Activated CD8-positive, alpha-beta T cell treated with anti-CD3 and anti-CD28 coated beads for 36 hours (primary cell): ENCODE measurements at regions not wholly inside any gene's neighbourhood (a gene's known extent, or its start where the extent isn't known, plus 50 kb on each side); places are given as distances from the start of the nearest gene placed in this dataset.

Source experiments
- ATAC-seq: fragments of 200-7000 bp; cut with Tn5 transposase; one replicate; pipeline ENCODE4 v1.10.0; 2021; ENCODE audit warnings: mild to moderate bottlenecking, moderate library complexity
- CTCF ChIA-PET: fragments of 350-600 bp; sonication (Branson Sonifier 250); formaldehyde crosslinking; loops from one replicate; lab custom pipeline; 2021; ENCODE audit warnings: antibody characterized with exemption; lab: Charles Lee
- POLR2A ChIA-PET: fragments of 350-600 bp; sonication (Branson Sonifier 250); formaldehyde crosslinking; loops from one replicate; lab custom pipeline; 2021; ENCODE audit warnings: antibody characterized with exemption; lab: Charles Lee
- DNase-seq: peaks from one replicate; pipeline ENCODE4 v3.0.0-alpha.2; 2020
- H3K27ac Mint-ChIP-seq: one replicate; pipeline ENCODE4 v1.8.0; 2021; ENCODE audit warnings: mild to moderate bottlenecking, mixed read lengths
- H3K27me3 Mint-ChIP-seq: one replicate; pipeline ENCODE4 v1.8.0; 2021; ENCODE audit warnings: mixed read lengths
- H3K36me3 Mint-ChIP-seq: one replicate; pipeline ENCODE4 v1.8.0; 2021; ENCODE audit warnings: low read depth, mixed read lengths
- H3K4me1 Mint-ChIP-seq: one replicate; pipeline ENCODE4 v1.8.0; 2021; ENCODE audit warnings: low read depth, mixed read lengths
- H3K4me3 Mint-ChIP-seq: one replicate; pipeline ENCODE4 v1.8.0; 2021; ENCODE audit warnings: mild to moderate bottlenecking, moderate library complexity, mixed read lengths
- H3K9me3 Mint-ChIP-seq: one replicate; pipeline ENCODE4 v1.8.0; 2021; ENCODE audit warnings: mixed read lengths
- intact Hi-C: fragments of 100-400 bp; cut with micrococcal nuclease; formaldehyde crosslinking; loops from one replicate; pipeline ENCODE4 v1.10.0; 2022
- TF ChIP-seq, protein P1 (sequence below): fragments of 200-600 bp; IDR thresholded peaks from one replicate; pipeline ENCODE4 v1.8.0; 2022; ENCODE audit warnings: antibody characterized with exemption, mild to moderate bottlenecking

DNA sequence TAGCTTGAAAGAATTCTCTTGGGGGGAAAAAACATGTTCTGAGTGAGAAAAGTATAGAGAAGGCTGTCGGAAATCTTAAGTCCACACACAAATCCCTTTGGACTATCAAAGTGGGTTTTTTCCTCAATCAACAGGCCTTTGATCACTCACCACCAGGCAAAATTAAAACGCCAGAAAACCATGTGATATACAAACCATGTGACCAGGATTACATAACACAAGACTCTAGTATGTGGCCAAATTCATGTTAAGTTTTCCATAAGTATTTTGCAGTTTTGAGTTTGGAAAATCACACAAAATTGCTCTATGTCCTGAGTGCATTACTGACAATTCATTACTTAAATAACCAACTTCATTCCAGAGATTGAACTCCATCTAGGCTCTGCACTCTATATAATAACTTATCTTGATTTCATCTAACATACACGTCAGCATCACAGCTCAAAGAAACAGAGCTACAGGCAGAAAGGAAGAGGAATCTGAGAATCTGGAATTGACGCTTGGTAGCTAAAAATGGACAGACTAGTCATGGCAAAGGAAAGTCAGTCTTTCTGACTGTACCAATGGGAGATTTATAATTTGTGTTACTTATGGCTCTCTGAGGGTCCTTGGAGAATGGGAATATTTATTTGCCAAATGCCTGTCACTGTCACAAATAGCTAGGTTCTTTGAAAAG lies 383.5 kb downstream of the SFMBT2 start:
- ChIA-PET POLR2A (no interaction called here), CTCF (interaction anchor here (0.8 to 2.8 kb wide), 7 partner anchors 8 to 385 kb away, joined by 3 to 13 read pairs (median 3); no protein-coding TSS in a partner anchor)
- Mint-ChIP-seq H3K36me3 (peaks cover 8% of the 10 kb centered on the region), H3K27ac (no peak overlapping the region), H3K4me1 (peaks cover 37% of the 10 kb centered on the region), H3K4me3 (no peak overlapping the region), H3K9me3 (peaks cover 12% of the 10 kb centered on the region), H3K27me3 (no peaks in the 10 kb centered on the region)
- TF ChIP-seq, protein P1, sequence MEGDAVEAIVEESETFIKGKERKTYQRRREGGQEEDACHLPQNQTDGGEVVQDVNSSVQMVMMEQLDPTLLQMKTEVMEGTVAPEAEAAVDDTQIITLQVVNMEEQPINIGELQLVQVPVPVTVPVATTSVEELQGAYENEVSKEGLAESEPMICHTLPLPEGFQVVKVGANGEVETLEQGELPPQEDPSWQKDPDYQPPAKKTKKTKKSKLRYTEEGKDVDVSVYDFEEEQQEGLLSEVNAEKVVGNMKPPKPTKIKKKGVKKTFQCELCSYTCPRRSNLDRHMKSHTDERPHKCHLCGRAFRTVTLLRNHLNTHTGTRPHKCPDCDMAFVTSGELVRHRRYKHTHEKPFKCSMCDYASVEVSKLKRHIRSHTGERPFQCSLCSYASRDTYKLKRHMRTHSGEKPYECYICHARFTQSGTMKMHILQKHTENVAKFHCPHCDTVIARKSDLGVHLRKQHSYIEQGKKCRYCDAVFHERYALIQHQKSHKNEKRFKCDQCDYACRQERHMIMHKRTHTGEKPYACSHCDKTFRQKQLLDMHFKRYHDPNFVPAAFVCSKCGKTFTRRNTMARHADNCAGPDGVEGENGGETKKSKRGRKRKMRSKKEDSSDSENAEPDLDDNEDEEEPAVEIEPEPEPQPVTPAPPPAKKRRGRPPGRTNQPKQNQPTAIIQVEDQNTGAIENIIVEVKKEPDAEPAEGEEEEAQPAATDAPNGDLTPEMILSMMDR: no peak
- no peak for DNase-seq
- intact Hi-C loops: no loop called here
- no peak for ATAC-seq

DNA sequence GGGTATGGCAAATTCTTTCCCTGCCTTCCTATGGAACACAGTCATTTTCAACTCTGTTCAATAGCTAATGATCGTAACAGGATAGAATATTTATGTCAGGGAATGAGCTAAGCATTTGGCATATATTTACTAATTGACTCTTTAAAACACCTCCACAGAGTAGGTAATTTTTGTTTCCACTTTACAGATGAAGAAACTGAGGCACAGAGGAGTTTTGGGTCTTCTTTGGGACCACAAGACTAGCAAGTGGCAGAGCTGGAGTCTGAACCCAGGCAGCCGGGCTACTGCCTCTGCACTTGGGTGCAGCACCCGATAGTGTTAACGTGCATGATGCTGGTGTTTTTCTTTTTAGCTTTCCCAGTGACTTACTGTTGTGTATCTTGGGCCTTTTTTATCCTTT lies 384.0 kb downstream of the SFMBT2 start:
- Mint-ChIP-seq H3K27ac (no peak overlapping the region), H3K36me3 (peaks cover 8% of the 10 kb centered on the region), H3K4me1 (peaks cover 37% of the 10 kb centered on the region), H3K27me3 (no peaks in the 10 kb centered on the region), H3K9me3 (peaks cover 12% of the 10 kb centered on the region), H3K4me3 (no peak overlapping the region)
- CTCF ChIA-PET: interaction anchor here (0.8 to 2.8 kb wide), 5 partner anchors 10 to 108 kb away, joined by 3 to 13 read pairs (median 3); no protein-coding TSS in a partner anchor
- intact Hi-C loops: no loop called here
- TF ChIP-seq, protein P1: no peak
- ATAC-seq (no peak), DNase-seq (no peak)
- POLR2A ChIA-PET: no interaction called here

DNA sequence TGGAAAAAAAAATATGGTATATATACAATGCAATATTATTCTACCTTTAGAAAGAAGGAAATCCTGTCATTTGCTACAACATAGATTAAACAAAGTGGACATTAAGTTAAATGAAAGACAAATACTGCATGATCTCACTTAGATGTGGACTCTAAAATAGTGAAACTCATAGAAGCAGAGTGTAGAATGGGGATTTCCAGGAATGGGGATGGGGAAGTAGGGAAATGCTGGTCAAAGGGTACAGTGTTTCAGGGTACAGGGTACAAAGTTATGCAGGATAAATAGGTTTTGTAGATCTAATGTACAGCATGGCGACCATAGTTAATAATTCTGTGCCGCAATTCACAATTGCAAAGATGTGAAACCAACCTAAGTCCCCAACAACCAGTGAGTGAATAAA lies 385.5 kb downstream of the SFMBT2 start:
- H3K36me3 Mint-ChIP-seq: peaks cover 5% of the 10 kb centered on the region
- ChIA-PET POLR2A (no interaction called here), CTCF (no interaction called here)
- H3K9me3 Mint-ChIP-seq: peaks cover 10% of the 10 kb centered on the region
- no peak for DNase-seq
- intact Hi-C loops: no loop called here
- no peak overlapping the region for H3K4me3 Mint-ChIP-seq
- no peak for ATAC-seq
- peaks cover 30% of the 10 kb centered on the region for H3K4me1 Mint-ChIP-seq
- no peak overlapping the region for H3K27ac Mint-ChIP-seq
- TF ChIP-seq, protein P1: no peak
- no peaks in the 10 kb centered on the region for H3K27me3 Mint-ChIP-seq

DNA sequence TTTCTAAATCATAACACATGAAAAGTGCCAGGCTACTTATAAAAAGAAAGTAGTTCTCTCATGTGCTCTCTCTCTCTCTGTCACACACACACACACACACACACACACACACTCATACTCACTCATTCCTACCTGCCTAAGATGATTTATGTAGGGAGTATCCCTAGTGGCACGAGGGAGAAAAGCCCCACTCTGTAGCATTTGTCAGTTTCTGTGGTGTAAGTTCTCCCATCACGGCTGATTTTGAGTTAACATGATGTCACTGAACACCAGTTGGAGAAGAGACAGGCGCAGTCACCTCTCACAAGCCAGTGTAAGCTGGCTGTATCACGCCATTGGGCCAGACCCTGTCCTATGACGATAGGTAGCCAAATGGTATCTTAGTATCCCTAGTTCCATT lies 395.4 kb downstream of the SFMBT2 start:
- Mint-ChIP-seq H3K36me3 (no peaks in the 10 kb centered on the region), H3K27ac (no peak overlapping the region), H3K4me1 (no peaks in the 10 kb centered on the region), H3K4me3 (no peak overlapping the region), H3K9me3 (peaks cover 5% of the 10 kb centered on the region), H3K27me3 (peaks cover 2% of the 10 kb centered on the region)
- CTCF ChIA-PET: interaction anchor here (1.7 kb wide), 1 partner anchor 16 kb away, joined by 4 read pairs; no protein-coding TSS in a partner anchor
- intact Hi-C loops: no loop called here
- DNase-seq (no peak), ATAC-seq (no peak)
- POLR2A ChIA-PET: no interaction called here
- TF ChIP-seq, protein P1: no peak

DNA sequence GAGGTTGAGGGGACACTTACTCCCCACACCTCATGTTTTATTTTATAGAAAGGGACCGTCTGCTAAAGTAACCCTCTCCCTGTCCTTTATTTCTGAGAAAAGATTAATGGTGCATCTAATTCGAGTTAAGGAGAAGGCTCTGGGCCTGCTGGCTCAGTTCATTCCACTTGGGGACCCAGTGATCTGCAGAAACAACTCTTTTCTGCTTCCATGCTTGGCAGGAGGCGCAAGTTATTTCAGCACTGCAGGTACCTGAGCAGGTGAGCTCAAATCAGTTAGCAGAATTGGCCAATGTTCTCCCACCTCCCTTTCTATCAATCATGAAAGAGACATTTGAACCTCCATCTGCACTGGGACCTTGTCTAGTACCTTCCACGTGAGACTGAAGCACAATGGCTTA lies 396.1 kb downstream of the SFMBT2 start:
- no peaks in the 10 kb centered on the region for H3K36me3 Mint-ChIP-seq
- CTCF ChIA-PET: interaction anchor here (1.7 kb wide), 1 partner anchor 15 kb away, joined by 4 read pairs; no protein-coding TSS in a partner anchor

More for the DNA sequence above, 396.1 kb downstream of the SFMBT2 start:
- H3K27me3 Mint-ChIP-seq: peaks cover 2% of the 10 kb centered on the region
- H3K27ac Mint-ChIP-seq: no peak overlapping the region
- H3K9me3 Mint-ChIP-seq: peaks cover 3% of the 10 kb centered on the region
- ATAC-seq (no peak), DNase-seq (no peak)
- intact Hi-C loops: no loop called here
- POLR2A ChIA-PET: no interaction called here
- TF ChIP-seq, protein P1: no peak
- H3K4me1 Mint-ChIP-seq: no peaks in the 10 kb centered on the region
- no peak overlapping the region for H3K4me3 Mint-ChIP-seq
